ENCODE measurements at regions not wholly inside any gene's neighbourhood (a gene's known extent, or its start where the extent isn't known, plus 50 kb on each side); places are given as distances from the start of the nearest gene placed in this dataset.

GRCh38 chr1:244192325-244192724 is 141.2 kb downstream of the ZBTB18 start:
- H3K4me3 ChIP-seq: no peak overlapping the region
- H3K27ac ChIP-seq: no peak overlapping the region
- no peak for ATAC-seq (ENCODE audit: low FRiP score in 2 of 2)
- peaks cover 0 to 7% (median 0%) of the 10 kb centered on the region in 4 donors for H3K9me3 ChIP-seq
- DNase-seq: no peak
- no peaks in the 10 kb centered on the region for H3K36me3 ChIP-seq
- H3K27me3 ChIP-seq: no peaks in the 10 kb centered on the region
- no peaks in the 10 kb centered on the region for H3K4me1 ChIP-seq
- WGBS, 2 donors: 88 to 91% methylated on average over 3 of the region's 3 CpGs
- TF ChIP-seq POLR2AphosphoS5 (IDR thresholded peaks at IDR 0.05): no peak
- no peak for TF ChIP-seq EP300 (IDR thresholded peaks at IDR 0.05)
- no peak for TF ChIP-seq POLR2A (IDR thresholded peaks at IDR 0.05)
- TF ChIP-seq CTCF (IDR thresholded peaks at IDR 0.05): no peak

GRCh38 chr1:244196571-244197285 is 145.6 kb downstream of the ZBTB18 start:
- no peaks in the 10 kb centered on the region for H3K27me3 ChIP-seq
- H3K36me3 ChIP-seq: no peaks in the 10 kb centered on the region
- DNase-seq: no peak
- TF ChIP-seq CTCF (IDR thresholded peaks at IDR 0.05) (no peak), EP300 (IDR thresholded peaks at IDR 0.05) (no peak), POLR2A (IDR thresholded peaks at IDR 0.05) (no peak)
- no peak overlapping the region for H3K27ac ChIP-seq
- H3K4me3 ChIP-seq: no peak overlapping the region
- WGBS, 2 donors: 85 to 93% methylated on average over 6 of the region's 6 CpGs
- H3K9me3 ChIP-seq: no peaks in the 10 kb centered on the region
- H3K4me1 ChIP-seq: no peaks in the 10 kb centered on the region
- ATAC-seq (ENCODE audit: low FRiP score in 2 of 2): no peak

- H3K4me1 ChIP-seq: no peaks in the 10 kb centered on the region
- WGBS, 2 donors: 89 to 90% methylated on average over 5 to 7 of the region's 7 CpGs
- H3K27me3 ChIP-seq: no peaks in the 10 kb centered on the region
- no peaks in the 10 kb centered on the region for H3K9me3 ChIP-seq
- DNase-seq (no peak), ATAC-seq (ENCODE audit: low FRiP score in 2 of 2) (no peak)
- no peaks in the 10 kb centered on the region for H3K36me3 ChIP-seq
- no peak overlapping the region for H3K27ac ChIP-seq
- no peak overlapping the region for H3K4me3 ChIP-seq
- TF ChIP-seq EP300 (IDR thresholded peaks at IDR 0.05) (no peak), CTCF (IDR thresholded peaks at IDR 0.05) (no peak), POLR2A (IDR thresholded peaks at IDR 0.05) (no peak), POLR2AphosphoS5 (IDR thresholded peaks at IDR 0.05) (no peak)
These were observed 146.8 kb downstream of the ZBTB18 start for GRCh38 chr1:244197851-244198375.

GRCh38 chr1:244199902-244200301 is 148.8 kb downstream of the ZBTB18 start:
- Histone ChIP-seq H3K27ac (no peak overlapping the region), H3K4me1 (no peaks in the 10 kb centered on the region), H3K4me3 (no peak overlapping the region), H3K36me3 (no peaks in the 10 kb centered on the region), H3K9me3 (no peaks in the 10 kb centered on the region), H3K27me3 (no peaks in the 10 kb centered on the region)
- ATAC-seq (ENCODE audit: low FRiP score in 2 of 2) (no peak), DNase-seq (no peak)
- WGBS, 2 donors: 96 to 100% methylated on average over 4 of the region's 4 CpGs
- TF ChIP-seq POLR2AphosphoS5 (IDR thresholded peaks at IDR 0.05) (no peak), EP300 (IDR thresholded peaks at IDR 0.05) (no peak), CTCF (IDR thresholded peaks at IDR 0.05) (no peak), POLR2A (IDR thresholded peaks at IDR 0.05) (no peak)

- ATAC-seq (ENCODE audit: low FRiP score in 2 of 2): no peak
- WGBS, 2 donors: 88 to 94% methylated on average over 2 to 8 of the region's 8 CpGs
- TF ChIP-seq POLR2AphosphoS5 (IDR thresholded peaks at IDR 0.05): no peak
These were observed 149.5 kb downstream of the ZBTB18 start for GRCh38 chr1:244200596-244200995.

More at GRCh38 chr1:244200596-244200995, 149.5 kb downstream of the ZBTB18 start:
- Histone ChIP-seq H3K4me1 (no peaks in the 10 kb centered on the region), H3K27me3 (no peaks in the 10 kb centered on the region), H3K9me3 (no peaks in the 10 kb centered on the region), H3K4me3 (no peak overlapping the region), H3K36me3 (no peaks in the 10 kb centered on the region), H3K27ac (no peak overlapping the region)
- no peak for DNase-seq

Measured in upper lobe of left lung (tissue), 6 donors.